ENCODE measurements at regions not wholly inside any gene's neighbourhood (a gene's known extent, or its start where the extent isn't known, plus 50 kb on each side); places are given as distances from the start of the nearest gene placed in this dataset.

DNA sequence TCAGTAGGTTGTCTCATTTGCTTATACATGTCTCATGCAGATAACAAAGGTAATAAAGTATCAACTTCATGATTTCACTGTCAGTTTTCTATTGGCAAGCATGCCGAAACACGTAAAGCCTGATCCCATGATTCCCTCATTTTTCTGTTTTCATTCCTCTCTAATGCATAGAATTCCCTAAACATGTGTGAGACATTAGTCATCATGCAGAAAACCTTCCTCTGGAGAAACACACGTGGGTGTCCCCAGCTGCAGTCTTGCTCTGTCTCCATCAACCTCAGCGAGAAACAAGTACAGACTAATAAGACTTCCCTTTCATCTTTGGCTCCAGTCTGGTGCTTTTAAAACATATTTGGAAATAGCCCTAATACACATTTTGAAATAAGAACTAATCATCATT is 432.7 kb upstream of the VSTM2A start:
- TF ChIP-seq, protein P1, sequence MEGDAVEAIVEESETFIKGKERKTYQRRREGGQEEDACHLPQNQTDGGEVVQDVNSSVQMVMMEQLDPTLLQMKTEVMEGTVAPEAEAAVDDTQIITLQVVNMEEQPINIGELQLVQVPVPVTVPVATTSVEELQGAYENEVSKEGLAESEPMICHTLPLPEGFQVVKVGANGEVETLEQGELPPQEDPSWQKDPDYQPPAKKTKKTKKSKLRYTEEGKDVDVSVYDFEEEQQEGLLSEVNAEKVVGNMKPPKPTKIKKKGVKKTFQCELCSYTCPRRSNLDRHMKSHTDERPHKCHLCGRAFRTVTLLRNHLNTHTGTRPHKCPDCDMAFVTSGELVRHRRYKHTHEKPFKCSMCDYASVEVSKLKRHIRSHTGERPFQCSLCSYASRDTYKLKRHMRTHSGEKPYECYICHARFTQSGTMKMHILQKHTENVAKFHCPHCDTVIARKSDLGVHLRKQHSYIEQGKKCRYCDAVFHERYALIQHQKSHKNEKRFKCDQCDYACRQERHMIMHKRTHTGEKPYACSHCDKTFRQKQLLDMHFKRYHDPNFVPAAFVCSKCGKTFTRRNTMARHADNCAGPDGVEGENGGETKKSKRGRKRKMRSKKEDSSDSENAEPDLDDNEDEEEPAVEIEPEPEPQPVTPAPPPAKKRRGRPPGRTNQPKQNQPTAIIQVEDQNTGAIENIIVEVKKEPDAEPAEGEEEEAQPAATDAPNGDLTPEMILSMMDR (IDR thresholded peaks at IDR 0.05; ENCODE audit: insufficient read depth, low read length, missing control alignments), result no peak
- POLR2A ChIA-PET, result no interaction called here
- DNase-seq (ENCODE audit: low read depth, low spot score), result no peak
- no peak overlapping the region for H3K4me3 ChIP-seq (ENCODE audit: low read depth, low read length)
- CTCF ChIA-PET, result no interaction called here

DNA sequence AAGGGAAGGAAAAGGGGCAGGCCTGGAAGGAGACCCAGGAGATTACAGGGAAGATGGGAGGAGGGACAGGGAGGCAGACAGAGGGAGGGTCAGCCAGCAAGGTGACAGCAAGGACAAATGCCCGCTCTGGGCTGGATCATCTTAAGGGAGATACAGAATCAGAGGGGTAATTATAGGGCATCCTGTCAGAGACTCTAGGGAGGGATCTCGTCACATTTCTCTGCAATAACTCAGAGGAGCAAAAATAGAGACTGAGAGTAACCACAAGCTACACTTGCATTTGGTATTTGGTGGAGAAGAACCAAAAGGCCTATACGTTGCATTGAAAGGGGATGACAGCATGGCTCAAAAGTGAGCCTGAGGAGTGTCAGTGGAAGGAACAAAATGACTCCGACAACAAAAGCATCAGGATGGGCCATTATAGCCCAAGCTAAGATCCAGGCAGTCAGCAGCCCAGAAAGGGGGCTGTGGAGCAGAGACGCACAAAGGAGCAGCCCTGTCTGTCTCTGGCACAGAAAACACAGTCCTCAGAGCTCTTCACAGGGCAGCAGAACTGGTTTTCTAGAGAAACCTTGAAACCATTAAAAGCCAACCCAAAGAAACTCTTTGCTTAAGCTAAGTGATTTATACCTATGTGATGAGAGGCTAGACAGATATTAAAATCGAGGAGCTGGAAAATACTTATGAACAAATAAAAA is 430.2 kb upstream of the VSTM2A start:
- POLR2A ChIA-PET, result no interaction called here

GRCh38 chr7:54112567-54112966 is 429.6 kb upstream of the VSTM2A start:
- POLR2A ChIA-PET, result no interaction called here
- no peak for DNase-seq (ENCODE audit: low read depth, low spot score)
- CTCF ChIA-PET, result no interaction called here
- TF ChIP-seq, protein P1 (IDR thresholded peaks at IDR 0.05; ENCODE audit: insufficient read depth, low read length, missing control alignments), result no peak
- no peak overlapping the region for H3K4me3 ChIP-seq (ENCODE audit: low read depth, low read length)

More for the DNA sequence above, 430.2 kb upstream of the VSTM2A start:
- DNase-seq (ENCODE audit: low read depth, low spot score), result no peak
- TF ChIP-seq, protein P1 (IDR thresholded peaks at IDR 0.05; ENCODE audit: insufficient read depth, low read length, missing control alignments), result no peak
- CTCF ChIA-PET, result no interaction called here
- H3K4me3 ChIP-seq (ENCODE audit: low read depth, low read length), result no peak overlapping the region

DNA sequence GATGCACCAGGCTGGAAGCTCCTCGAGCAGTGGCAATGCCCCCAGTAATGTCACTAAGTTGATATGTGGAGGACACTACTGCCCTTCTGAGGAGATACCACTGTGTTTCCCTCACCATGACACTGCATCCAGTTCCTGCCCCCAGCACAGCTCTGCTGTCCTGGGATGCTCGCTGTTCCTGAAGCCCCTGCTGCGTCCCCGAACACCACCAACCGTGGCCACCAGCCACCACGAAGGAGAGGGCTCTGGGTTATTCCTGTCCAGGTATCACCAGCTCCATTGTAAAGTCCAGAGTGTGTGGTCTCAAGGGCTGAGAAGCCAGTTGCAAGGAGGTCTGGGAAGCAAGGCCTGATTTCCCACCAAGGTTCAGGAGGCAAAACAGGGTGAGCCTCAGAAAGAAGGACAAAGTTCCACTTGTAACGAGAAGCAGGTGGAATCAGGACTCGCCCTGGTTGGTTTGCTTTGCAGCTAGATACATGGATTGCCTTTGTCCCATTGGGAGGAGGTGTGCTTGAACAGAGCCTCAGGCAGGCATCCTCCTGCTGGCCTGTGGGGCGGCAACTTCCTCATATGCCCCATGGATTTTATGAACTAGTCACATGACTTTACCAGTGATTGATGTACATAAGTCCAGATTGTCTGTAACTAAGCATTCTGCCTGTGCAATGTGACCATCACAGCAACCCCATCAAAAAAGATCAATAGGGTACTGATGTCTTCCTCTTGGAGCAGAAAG is 427.0 kb upstream of the VSTM2A start:
- TF ChIP-seq, protein P1 (IDR thresholded peaks at IDR 0.05; ENCODE audit: insufficient read depth, low read length, missing control alignments), result no peak
- POLR2A ChIA-PET, result no interaction called here
- no peak for DNase-seq (ENCODE audit: low read depth, low spot score)
- CTCF ChIA-PET, result no interaction called here
- no peak overlapping the region for H3K4me3 ChIP-seq (ENCODE audit: low read depth, low read length)

DNA sequence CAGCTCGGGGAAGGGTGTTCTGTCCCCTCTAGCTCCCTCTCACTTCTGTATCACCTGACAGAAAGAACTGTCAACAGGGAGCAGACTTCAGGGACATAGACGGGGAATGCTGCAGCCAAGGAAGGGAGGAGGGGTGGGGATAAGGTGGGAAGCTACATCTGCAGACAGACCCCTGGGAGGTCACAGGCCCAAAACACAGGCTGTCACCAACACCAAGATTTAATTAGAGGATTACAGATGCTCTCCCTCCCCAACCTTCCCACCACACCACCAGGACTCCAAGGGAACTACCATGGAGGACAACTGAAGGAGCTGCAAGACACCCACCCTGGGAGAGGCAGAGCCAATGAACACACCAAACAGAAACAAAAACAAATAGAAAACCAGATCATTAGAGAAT is 425.2 kb upstream of the VSTM2A start:
- TF ChIP-seq, protein P1 (IDR thresholded peaks at IDR 0.05; ENCODE audit: insufficient read depth, low read length, missing control alignments), result no peak
- ChIA-PET POLR2A (no interaction called here), CTCF (no interaction called here)
- no peak overlapping the region for H3K4me3 ChIP-seq (ENCODE audit: low read depth, low read length)
- no peak for DNase-seq (ENCODE audit: low read depth, low spot score)

GRCh38 chr7:54129035-54129434 is 413.1 kb upstream of the VSTM2A start:
- TF ChIP-seq, protein P1 (IDR thresholded peaks at IDR 0.05; ENCODE audit: insufficient read depth, low read length, missing control alignments), result no peak
- H3K4me3 ChIP-seq (ENCODE audit: low read depth, low read length), result no peak overlapping the region
- no peak for DNase-seq (ENCODE audit: low read depth, low spot score)
- POLR2A ChIA-PET, result no interaction called here
- CTCF ChIA-PET, result no interaction called here

Data from AG04449 (cell line).